Urinary bladder (tissue), 3 donors: ENCODE measurements at regions not wholly inside any gene's neighbourhood (a gene's known extent, or its start where the extent isn't known, plus 50 kb on each side); places are given as distances from the start of the nearest gene placed in this dataset.

ENCODE experiments used
- DNase-seq: peaks from one replicate; pipeline ENCODE4 v3.0.0-alpha.2; 2015; ENCODE audit errors: extremely low spot score
- H3K27ac ChIP-seq: one replicate; pipeline ENCODE4 v1.5.1; 2013; ENCODE audit warnings: low read depth, mild to moderate bottlenecking, moderate library complexity
- H3K36me3 ChIP-seq: one replicate; pipeline ENCODE4 v1.6.1; 2013; ENCODE audit warnings: mild to moderate bottlenecking, moderate library complexity; ENCODE audit not compliant: insufficient read depth
- H3K4me1 ChIP-seq: one replicate; pipeline ENCODE4 v1.6.1; 2013; ENCODE audit warnings: mild to moderate bottlenecking, moderate library complexity; ENCODE audit not compliant: insufficient read depth
- H3K4me3 ChIP-seq: one replicate; pipeline ENCODE4 v1.5.1; 2013; ENCODE audit warnings: low read depth, low read length
- WGBS: extraction: QIAGEN DNeasy Blood & Tissue Kit; methylation state at CpG from one replicate; pipeline ENCODE4 v1.1.7; 2013; 5-methylcytosine and 5-hydroxymethylcytosine counted together
- donor health status: healthy with polysubstance abuse.
- donor health status: healthy.

DNA sequence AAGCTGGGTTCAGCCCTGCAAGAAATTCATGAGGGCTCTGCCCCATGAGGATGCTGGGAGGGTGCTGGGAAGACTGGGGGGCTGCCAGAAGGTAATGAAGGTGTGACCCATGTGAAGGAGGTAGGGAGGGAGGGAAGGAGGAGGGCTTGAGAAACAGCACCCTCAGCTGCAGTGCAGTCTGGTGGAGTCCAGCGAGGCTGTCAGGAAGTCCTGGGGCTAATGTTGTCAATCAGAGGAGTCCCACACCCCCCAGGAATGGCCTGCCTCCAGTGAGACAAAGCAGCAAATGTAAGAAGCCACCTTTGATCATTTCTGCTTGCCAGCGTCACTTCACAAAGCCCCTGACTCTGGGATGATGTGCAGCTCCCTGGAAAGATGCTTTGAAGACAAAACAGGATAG, 248.4 kb downstream of the SH3BP4 start:
- 82% methylated on average over 2 of the region's 2 CpGs for WGBS
- Histone ChIP-seq H3K4me3 (no peak overlapping the region), H3K36me3 (no peaks in the 10 kb centered on the region), H3K27ac (no peak overlapping the region), H3K4me1 (no peaks in the 10 kb centered on the region)
- DNase-seq, result no peak

- Histone ChIP-seq H3K36me3 (no peaks in the 10 kb centered on the region), H3K4me3 (no peak overlapping the region), H3K4me1 (no peaks in the 10 kb centered on the region), H3K27ac (no peak overlapping the region)
- no peak for DNase-seq
- WGBS, result 83% methylated on average over 12 of the region's 12 CpGs
Observed at GRCh38 chr2:235201756-235202155, 249.9 kb downstream of the SH3BP4 start.

DNA sequence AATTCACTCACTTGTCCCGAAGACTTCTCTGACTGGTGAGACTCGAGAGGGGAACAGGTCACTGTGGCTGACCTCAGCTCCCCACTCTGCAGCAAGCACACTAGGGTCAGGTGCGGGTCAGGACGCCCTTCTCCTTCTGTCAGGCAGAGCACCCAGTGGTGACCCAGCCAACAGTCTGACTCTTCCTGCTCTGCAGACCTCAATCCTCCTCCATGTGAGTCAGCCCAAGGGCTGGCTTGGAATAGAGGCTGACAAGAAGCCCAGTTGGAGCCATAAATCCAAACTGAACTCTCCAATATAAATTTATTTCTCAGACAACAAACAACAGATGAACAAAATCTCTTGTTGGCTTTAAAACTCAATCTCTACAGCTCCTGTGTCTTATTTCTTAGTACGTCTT, 253.1 kb downstream of the SH3BP4 start:
- no peaks in the 10 kb centered on the region for H3K36me3 ChIP-seq
- no peak for DNase-seq
- no peak overlapping the region for H3K4me3 ChIP-seq
- H3K4me1 ChIP-seq, result no peaks in the 10 kb centered on the region
- 60% methylated on average over 5 of the region's 5 CpGs for WGBS
- no peak overlapping the region for H3K27ac ChIP-seq

DNA sequence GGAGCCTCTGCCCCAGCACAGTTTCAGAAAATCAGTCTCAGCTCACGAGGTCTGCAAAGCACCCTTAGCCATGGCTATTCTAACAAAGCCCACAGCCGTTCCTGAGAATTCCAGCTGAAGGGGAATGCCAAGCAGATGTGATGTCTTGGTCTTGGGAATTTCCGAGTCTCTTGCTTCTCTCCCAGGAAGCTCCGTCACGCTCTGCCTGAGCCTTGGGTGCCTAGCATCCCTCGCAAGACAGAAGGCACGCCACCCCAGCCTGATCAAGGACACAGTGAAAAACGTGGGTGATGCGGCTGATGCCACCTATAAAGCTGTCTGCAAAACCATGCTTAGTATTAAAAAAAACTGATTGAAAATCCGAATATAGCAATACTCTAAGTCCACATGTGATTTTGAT, 254.6 kb downstream of the SH3BP4 start:
- H3K4me1 ChIP-seq, result no peaks in the 10 kb centered on the region
- WGBS, result 73% methylated on average over 10 of the region's 10 CpGs
- H3K27ac ChIP-seq, result no peak overlapping the region

DNA sequence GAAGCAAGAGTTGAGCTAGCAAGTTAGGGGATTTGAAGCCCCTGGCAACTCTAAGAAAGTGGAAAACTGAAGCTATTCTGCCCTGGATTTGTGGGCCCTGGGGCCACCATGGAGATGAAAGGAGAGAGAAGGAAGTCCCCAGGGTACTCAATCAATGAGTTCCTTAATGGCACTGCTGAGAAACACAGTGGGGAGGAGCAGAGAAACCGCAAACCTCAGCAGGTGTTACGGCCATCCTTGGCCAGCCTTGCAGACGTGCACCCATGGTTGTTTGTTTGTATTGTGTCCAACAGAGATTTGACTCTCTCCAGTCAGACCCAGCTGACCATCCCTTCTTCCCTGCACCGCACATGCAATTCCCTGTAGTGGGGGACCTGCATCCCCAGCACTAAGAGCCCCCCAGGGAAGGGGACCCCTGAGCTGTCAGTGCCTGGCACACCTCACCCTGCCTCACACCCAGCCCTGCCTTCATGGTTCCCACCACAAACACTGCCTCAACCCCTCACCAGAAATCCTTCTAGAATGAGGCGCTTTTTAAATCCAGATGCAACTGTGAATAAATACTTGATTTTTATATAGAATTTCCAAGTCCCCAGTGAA, 255.3 kb downstream of the SH3BP4 start:
- no peak for DNase-seq
- Histone ChIP-seq H3K36me3 (no peaks in the 10 kb centered on the region), H3K27ac (no peak overlapping the region), H3K4me3 (no peak overlapping the region), H3K4me1 (no peaks in the 10 kb centered on the region)
- WGBS, result 66% methylated on average over 5 of the region's 5 CpGs

More for the DNA sequence above, 254.6 kb downstream of the SH3BP4 start:
- Histone ChIP-seq H3K4me3 (no peak overlapping the region), H3K36me3 (no peaks in the 10 kb centered on the region)
- DNase-seq, result no peak

GRCh38 chr2:235211056-235211455, 259.2 kb downstream of the SH3BP4 start:
- H3K4me3 ChIP-seq, result no peak overlapping the region
- WGBS, result 30% methylated on average over 2 of the region's 2 CpGs
- no peaks in the 10 kb centered on the region for H3K36me3 ChIP-seq
- no peaks in the 10 kb centered on the region for H3K4me1 ChIP-seq
- H3K27ac ChIP-seq, result no peak overlapping the region
- DNase-seq, result no peak

GRCh38 chr2:235212501-235213158, 260.8 kb downstream of the SH3BP4 start:
- DNase-seq, result no peak
- H3K36me3 ChIP-seq, result no peaks in the 10 kb centered on the region
- no peak overlapping the region for H3K27ac ChIP-seq
- H3K4me1 ChIP-seq, result no peaks in the 10 kb centered on the region
- no peak overlapping the region for H3K4me3 ChIP-seq
- 68% methylated on average over 5 of the region's 5 CpGs for WGBS

DNA sequence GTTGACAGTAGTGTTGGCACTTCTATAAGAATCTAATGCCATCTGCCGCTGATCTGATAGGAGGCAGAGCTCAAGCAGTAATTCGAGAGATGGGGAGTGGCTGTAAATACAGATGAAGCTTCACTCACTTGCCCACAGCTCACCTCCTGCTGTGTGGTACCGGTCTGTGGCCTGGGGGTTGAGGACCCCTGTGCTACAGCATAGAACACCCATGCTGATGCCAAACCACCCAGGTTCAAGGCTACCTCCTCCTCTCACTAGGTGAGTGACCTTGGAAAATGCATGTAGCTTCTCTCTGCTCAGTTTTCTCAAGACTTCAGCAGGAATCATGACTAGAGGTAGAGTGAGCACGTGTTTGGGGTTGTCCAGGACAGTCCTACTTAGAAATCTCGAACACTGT, 263.4 kb downstream of the SH3BP4 start:
- no peaks in the 10 kb centered on the region for H3K36me3 ChIP-seq
- no peak overlapping the region for H3K27ac ChIP-seq
- DNase-seq, result no peak
- no peaks in the 10 kb centered on the region for H3K4me1 ChIP-seq
- no peak overlapping the region for H3K4me3 ChIP-seq
- 78% methylated on average over 5 of the region's 5 CpGs for WGBS

- Histone ChIP-seq H3K27ac (no peak overlapping the region), H3K4me3 (no peak overlapping the region), H3K36me3 (no peaks in the 10 kb centered on the region), H3K4me1 (no peaks in the 10 kb centered on the region)
- DNase-seq, result no peak
- WGBS, result 75% methylated on average over 3 of the region's 3 CpGs
Observed at GRCh38 chr2:235216901-235217300, 265.1 kb downstream of the SH3BP4 start.

GRCh38 chr2:235217846-235218245, 266.0 kb downstream of the SH3BP4 start:
- WGBS, result 83% methylated on average over 5 of the region's 5 CpGs
- Histone ChIP-seq H3K36me3 (no peaks in the 10 kb centered on the region), H3K4me1 (no peaks in the 10 kb centered on the region), H3K27ac (no peak overlapping the region), H3K4me3 (no peak overlapping the region)
- DNase-seq, result no peak

DNA sequence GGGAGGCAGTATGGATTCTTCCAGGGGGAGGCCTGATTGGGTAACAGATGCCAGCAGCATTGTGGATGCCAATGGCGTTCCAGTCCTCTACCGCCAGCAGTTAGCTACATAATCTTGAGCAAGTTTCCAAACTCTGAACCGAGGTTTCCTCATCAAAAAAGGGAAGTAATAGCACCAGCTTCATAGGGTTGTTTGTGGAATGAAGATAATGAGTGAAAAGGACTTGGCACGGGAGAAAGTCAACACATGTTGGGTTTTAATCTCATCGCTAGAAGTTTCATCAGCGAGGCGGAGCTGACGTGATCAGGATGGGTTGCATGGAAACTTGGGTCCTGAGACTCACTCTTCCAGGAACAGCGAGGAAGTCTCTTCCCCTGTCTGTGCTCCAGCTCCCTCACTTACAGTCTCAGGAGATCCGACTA, 266.7 kb downstream of the SH3BP4 start:
- no peak overlapping the region for H3K4me3 ChIP-seq
- H3K36me3 ChIP-seq, result no peaks in the 10 kb centered on the region
- 86% methylated on average over 10 of the region's 10 CpGs for WGBS
- DNase-seq, result no peak
- no peak overlapping the region for H3K27ac ChIP-seq
- no peaks in the 10 kb centered on the region for H3K4me1 ChIP-seq

GRCh38 chr2:235219048-235219447, 267.2 kb downstream of the SH3BP4 start:
- Histone ChIP-seq H3K36me3 (no peaks in the 10 kb centered on the region), H3K4me1 (no peaks in the 10 kb centered on the region), H3K27ac (no peak overlapping the region), H3K4me3 (no peak overlapping the region)
- DNase-seq, result no peak
- 64% methylated on average over 5 of the region's 5 CpGs for WGBS

DNA sequence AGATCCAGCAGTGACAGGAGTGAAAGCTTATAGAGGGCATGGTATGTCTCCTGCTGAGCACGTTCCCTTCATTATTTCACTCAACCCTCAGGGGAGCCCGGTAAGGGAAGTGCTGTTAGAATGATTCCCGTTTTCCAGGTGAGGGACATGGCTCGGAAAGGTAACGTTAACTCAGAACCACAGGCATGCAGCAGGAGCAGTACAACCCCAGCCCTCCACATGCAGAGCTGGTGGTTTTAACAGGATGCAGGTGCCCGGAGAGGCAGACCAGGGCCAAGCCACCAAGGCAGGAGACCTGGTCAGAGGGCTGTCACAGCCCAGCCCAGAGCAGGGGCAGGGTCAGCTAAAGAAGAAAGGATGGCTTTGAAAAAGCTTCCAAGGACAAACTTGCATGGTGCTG, 268.5 kb downstream of the SH3BP4 start:
- no peak for DNase-seq
- WGBS, result 94% methylated on average over 6 of the region's 6 CpGs
- H3K36me3 ChIP-seq, result no peaks in the 10 kb centered on the region

GRCh38 chr2:235223011-235223410, 270.8 kb upstream of the AGAP1 start:
- Histone ChIP-seq H3K4me1 (no peaks in the 10 kb centered on the region), H3K27ac (no peak overlapping the region), H3K36me3 (no peaks in the 10 kb centered on the region), H3K4me3 (no peak overlapping the region)
- no peak for DNase-seq

More for the DNA sequence above, 268.5 kb downstream of the SH3BP4 start:
- H3K27ac ChIP-seq, result no peak overlapping the region
- H3K4me3 ChIP-seq, result no peak overlapping the region
- no peaks in the 10 kb centered on the region for H3K4me1 ChIP-seq
